ENCODE measurements at regions not wholly inside any gene's neighbourhood (a gene's known extent, or its start where the extent isn't known, plus 50 kb on each side); places are given as distances from the start of the nearest gene placed in this dataset.
"Not testable (repeated sequence)": the region's sequence is repeated elsewhere in the genome, so short reads cannot be mapped to it uniquely, and the experiment has no call there.

DNA sequence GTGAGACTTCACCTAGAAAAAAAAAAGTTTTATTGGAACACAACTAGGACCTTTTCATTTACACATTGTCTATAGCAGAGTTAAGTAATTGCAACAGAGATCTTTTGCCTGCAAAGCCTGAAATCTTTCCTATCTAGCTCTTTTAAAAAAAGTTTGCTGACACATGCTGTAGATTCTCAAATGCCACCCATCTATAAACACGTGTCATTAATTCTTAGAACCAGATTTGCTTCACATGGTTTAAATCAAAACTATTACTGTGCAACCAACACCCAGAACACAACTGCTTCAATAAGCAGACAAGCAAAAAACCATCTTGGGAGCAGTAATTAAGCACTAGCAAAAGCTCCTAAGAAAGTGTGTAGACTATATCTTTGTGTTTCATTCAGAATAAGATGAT lies 55.0 kb downstream of the OXSM start:
- no peak for DNase-seq

DNA sequence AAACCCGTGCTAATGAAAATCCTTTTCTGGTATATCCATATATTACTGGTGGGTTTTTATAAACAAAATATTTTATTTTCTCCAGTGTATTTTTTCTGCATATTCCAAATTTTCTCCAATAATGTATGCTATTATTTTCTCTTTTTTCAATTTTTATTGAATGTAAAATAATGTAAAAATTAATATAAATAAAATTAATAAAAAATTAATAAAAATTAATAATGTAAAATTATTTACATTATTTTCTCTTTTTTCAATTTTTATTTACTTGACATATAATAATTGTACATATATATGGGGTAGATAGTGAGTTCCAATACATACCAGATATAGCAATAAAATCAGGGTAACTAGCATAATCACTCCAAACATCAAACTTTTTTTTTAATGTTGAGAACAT lies 56.4 kb downstream of the OXSM start:
- DNase-seq: no peak

DNA sequence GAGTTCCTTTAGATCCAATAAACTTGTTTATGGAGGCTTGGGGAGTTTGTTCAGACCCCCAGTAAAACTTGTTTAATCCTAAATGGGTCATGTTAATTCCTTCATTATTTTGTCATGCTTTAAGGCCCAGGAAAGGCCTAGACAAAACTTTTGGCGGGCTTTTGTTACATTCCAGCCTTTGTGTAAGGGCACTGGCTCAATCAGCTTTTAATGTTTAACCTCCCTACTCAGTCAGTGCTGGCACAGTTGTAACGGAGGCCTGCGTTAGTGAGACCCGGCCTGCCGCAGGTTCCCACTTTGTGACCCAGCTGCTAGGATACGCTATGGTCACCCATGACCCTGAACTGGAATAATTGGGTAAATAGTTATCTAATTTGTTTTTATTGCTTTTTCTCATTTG lies 59.2 kb downstream of the OXSM start:
- DNase-seq: no peak

DNA sequence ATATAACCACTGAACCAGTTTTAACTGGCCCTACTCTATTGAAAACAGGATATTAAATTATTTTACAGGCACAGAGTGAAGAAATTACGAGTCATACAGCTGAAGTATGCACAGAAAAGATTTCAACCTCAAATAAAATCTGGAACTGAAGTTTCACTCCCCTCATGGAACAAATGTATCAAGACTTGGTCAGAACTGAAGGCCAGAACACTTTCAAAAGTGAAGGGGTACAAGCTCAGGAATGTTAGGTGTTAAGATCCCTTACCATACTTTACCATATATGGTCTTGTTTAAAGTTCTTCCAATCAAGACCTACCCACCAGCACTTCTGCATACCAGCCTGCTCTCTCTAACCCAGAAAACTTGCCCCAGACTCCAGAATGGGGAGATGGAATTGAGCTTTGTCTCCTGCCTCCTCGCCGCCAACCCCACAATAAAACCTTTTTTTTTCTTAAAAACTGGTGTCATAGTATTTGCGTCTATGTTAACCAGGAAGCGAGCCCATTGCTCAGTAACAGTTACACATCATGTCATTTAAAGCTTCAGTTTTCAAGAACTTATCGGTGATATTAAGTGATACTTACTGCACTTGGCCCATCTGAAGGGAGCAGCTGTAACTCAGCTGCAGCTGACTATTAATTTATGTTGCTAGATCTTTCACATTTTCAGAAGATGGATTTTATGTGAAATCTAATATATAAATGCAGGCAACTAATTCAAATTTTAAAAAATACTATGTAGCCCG lies 59.9 kb downstream of the OXSM start:
- no peak for DNase-seq

DNA sequence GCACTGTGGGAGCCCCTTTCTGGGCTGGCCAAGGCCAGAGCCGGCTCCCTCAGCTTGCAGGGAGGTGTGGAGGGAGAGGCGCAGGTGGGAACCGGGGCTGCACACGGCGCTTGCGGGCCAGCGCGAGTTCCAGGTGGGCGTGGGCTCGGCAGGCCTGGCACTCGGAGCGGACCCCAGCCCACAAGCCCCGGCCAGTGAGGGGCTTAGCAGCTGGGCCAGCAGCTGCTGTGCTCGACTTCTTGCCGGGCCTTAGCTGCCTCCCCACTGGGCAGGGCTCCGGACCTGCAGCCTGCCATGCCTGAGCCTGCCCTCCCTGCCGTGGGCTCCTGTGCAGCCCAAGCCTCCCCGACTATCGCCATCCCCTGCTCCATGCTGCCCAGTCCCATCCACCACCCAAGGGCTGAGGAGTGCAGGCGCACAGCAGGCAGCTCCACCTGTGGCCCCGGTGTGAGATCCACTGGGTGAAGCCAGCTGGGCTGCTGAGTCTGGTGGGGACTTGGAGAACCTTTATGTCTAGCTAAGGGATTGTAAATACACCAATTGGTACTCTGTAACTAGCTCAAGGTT lies 61.9 kb downstream of the OXSM start:
- DNase-seq: not testable (repeated sequence)

DNA sequence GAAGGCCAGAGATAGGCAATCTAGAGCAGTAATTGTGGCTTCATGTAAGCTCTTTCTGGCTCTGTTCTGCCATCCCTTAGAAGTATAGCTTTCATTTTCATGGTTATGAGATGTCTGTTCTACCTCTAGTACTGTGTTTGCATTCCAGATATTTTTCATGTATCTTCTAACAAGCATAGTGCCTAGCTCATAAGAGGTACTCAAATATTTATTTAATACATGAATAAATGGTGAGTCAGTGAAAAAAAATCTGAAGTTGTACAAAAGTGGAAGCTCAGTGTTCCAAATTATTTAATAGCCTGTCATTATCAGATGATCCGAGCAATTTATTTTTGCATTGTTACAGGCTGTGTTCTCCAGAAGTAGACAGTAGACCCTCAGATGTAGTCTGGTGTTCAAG lies 64.3 kb downstream of the OXSM start:
- no peak for DNase-seq

DNA sequence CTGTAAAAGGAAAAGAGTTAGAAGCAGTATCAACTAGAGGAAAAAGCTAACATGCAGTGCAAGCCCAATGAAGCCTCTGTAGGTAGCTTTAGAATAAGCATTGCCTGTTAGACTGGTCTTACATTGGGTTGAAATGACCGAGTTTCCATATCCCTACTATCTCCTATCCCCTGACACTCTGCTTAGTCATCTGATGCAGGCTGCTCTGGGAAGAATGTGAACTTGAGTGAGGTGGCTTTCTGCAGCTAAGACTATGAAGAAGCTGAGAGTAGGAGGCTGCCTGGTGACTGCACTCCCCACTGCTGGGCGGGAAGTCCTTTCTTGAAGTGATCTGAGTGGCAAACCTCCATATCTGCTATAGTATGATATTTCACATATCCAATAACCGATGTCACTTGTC lies 64.7 kb downstream of the OXSM start:
- DNase-seq: no peak

DNA sequence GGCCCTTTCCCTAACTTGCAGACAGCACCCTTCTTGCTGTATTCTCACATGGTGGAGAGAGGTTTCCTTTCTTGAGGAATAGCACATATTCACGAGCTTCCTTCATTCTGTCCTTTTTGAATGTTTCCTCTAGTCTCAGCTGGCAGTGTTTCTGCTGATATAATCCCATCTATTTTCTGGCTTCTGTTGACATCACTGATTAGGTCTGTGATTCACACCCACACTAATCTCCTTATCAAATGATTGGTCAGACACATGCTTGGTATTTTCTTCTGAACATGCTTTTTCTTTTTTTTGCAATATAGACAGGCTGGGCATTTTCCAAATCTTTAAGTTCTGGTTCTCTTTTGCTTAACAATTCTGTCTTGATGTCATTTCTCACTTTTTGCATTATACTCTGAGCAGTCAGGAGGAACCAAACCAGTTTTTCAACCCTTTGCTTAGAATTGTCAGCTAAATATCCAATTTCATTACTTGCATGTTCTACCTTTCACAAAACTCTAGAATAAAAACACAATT lies 65.4 kb downstream of the OXSM start:
- no peak for DNase-seq

DNA sequence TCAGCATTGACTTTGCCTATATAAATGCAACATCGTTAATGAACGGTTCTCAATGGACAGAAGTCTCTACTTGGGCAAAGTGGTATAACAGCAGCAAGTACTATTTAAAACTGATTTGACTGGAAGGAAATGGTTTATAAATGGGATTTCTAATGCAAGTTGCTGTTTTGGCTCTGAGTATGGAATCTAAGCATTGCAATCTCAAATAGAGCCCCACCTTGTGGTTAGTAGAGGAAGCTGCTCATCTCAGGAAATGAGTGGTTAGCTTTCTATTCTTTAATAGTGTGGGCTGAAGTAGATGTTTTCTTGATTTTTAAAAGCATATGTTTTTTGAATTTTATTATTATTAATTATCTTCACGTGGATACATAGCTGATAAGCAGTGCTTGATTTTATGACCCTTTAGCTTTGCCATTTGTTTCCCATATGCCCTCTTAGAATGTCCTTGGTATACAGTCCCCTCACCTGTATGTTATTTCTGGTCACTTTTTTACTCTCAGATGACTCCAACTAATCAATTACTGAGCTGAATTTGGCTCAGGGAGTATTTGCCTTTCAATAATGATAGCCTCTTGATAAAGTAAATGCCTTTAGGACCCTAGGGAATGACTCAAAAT lies 67.1 kb downstream of the OXSM start:
- no peak for DNase-seq

DNA sequence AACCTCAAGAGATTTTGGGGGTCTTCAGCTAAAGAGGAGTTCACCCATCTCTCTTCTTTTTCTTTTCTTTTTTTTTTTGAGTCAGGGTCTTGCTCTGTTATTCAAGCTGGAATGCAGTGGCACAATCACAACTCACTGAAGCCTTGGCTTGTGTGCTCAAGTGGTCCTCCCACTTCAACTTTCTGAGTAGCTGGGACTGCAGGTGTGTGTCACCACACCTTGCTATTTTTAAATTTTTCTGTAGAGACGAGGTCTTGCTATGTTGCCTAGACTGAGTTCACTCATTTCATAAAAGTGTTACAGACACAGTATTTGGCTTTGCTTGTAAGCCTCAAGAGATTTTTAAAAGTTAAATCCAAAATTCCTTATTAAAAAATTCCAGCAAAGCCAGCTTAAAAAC lies 71.7 kb downstream of the OXSM start:
- DNase-seq: no peak

DNA sequence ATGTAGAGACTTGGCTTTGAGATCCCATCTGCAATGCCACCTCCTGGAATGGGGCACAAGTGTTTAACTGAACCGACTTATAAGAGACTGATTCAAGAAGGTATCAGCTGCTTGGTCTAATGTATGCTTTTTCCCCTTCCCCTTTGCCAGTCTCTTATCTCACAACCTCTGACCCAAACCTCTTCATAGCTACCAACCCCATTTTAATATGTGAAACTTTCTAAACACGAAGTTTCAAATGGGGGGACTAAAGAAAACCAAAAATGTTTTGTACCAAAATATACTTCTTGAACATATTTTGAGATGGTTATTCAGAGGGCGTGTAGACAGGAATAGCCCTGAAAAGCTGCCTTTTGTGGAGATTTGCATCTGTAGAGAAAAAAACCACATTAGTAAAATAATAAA lies 73.1 kb downstream of the OXSM start:
- no peak for DNase-seq

DNA sequence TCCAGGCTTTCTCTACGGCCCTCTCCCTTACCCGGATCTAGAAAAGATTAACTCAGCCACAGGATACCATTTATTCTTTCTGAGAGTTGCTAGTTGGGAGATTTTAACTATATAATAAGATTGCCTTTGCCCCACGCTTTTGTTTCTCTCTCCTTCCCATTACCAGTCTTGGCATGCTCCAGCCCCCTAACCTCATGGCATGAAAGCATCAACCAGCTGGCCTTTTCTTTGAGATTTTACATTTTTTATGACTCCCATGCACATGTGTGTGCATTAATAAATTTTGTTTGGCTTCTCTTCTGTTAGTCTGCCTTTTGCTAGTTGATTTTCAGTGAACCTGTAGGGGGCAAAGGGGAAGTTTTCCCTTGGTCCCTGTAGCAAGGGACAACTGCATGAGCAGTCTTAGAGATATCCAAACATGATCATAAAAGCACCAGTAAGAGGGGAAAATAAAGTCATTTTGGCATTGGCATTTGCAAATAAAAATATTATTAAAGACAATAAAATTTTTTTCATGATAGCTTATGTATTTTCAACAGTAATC lies 73.6 kb downstream of the OXSM start:
- DNase-seq: no peak

DNA sequence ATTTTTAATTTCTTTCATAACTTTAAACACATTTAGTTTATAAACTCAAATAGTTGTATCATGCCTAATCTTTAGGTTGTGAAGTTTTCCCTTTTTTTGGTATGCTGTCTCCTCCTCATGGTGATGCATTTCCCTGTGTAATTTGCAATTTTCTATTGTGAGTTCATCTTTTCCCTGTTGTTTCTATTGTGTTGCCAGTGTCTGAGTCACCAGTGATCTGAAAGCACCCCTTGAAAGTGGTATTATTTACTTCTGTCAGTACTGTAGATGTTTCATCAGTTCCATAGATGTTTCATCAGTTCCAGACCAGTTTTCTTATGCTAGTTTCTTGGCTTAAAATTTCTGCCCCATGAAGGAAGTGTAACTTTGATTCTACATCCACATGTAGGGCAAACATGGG lies 80.6 kb downstream of the OXSM start:
- no peak for DNase-seq

DNA sequence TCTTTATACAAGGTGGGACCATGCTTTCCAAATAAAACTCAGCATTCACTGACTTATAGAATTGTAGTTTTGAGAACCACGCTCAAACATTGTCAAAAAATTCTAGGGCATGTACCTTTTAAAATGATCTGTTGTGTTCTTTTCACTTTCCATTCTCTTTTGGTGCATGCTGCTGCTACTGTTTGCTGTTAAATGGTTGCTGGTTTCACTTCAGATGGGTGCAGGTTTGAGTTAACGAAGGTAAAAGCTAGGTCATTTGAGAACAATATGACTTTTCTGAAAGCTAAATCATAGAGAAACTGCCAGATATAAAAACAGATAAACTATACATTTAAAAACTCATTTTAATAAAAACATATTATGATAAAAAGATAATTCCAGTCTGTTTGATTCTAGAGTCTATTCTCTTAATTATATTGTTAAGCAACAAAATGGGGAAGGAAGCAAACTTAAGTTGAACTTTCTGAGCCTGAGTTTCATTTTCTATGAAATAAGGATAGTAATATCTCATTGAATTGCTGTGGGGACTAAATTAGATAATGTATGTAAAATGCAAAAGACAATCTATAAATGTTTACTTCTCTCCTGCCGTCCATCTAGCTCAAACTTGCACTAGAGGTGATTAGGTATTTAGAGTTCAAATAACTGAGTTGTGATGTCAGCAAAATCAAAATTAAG lies 82.4 kb downstream of the OXSM start:
- DNase-seq: no peak

DNA sequence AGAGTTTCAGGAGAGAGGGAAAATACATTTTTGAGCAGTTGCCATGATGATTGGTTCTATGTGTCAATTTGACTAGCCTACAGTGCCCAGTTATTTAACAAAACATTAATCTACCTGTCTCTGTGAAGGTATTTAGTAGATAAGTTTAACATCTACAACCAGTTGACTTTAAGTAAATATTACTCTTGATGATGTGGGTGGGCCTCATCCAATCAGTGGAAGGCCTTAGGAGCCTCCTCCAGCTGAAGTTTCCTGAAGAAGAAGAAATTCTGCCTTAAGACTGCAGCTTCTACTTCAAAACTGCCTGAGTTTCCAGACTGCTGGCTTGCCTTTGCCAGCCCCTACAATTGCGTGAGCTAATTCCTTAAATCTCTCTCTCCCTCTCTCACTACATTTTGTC lies 93.6 kb downstream of the OXSM start:
- no peak for DNase-seq

DNA sequence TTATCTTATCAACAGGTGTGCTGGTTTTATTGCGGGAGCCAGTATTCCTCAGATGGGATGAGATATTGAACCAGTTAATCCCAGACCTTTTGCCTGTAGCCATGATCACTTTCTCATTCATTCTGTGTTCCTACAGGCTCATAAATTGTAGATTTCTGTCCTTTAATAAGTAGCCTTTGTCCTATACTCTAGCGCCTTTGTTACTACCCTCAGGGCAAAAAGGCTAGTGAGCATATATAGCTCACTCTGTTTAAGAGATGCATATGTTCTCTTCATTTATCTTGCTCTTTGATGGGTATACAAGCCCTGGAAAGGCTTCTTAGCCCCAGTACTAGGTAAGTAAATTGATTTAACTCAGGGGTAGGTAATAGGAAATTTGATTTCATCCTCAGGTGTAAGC lies 95.1 kb downstream of the OXSM start:
- no peak for DNase-seq

DNA sequence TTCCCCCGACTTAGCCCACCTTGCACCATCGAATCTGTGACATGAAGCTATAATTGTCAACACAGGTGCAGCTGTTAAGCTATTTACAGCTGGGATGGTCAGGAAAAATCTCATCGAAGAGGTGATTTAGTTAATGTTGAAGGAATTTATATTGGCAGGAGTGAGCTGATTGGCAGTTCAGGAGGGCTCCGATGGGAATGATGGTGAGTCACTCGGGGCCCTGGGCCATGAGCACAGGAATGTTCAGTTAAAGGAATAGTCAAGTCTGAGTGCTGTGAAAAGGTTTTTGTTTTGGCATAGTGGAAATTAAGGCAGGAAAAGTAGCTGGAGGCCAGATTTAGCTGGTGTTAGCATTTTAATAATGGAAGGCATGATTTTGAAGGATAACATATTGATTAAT lies 95.7 kb downstream of the OXSM start:
- DNase-seq: no peak

DNA sequence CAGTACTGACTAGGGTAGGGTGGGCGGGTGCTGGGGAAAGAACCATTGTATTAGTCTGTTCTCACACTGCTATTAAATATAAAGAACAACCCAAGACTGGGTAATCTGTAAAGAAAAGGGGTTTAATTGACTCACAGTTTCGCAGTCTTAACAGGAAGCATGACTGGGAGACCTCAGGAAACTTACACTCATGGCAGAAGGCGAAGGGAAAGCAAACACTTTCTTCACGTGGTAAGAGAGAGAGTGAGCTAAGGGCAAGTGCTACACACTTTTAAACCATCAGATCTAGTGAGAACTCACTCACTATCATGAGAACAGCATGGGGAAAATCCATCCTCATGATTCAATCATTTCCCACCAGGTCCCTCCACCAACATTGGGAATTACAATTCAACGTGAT lies 98.0 kb downstream of the OXSM start:
- DNase-seq: no peak

DNA sequence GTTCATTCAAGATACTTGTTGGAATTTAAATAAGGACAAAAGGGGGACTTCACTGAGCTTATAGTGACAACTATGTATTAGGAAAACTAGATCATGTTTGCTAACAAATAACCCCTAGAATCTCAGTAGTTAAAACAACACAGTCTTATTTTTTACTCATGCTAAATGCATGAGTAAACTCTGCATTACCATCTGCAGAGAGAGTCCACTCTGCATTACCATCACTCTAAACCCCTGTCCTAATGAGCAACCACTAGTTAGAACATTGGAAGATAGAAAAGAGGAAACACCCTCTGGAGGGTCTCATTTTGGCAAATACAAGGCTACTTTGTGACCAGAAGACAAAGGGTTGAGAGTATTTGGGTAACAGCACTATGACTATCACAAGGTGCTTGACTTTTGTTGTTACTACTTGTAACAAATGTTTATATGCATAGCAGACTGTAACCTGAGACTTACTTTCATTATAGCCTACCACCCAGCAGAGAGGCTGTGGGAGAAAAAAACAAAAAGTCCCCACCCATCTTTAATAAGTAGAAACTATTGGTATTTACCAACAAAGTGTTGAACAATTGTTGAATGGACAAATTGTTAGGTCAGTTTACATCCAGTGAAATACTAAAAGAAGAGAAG lies 99.1 kb downstream of the OXSM start:
- no peak for DNase-seq

DNA sequence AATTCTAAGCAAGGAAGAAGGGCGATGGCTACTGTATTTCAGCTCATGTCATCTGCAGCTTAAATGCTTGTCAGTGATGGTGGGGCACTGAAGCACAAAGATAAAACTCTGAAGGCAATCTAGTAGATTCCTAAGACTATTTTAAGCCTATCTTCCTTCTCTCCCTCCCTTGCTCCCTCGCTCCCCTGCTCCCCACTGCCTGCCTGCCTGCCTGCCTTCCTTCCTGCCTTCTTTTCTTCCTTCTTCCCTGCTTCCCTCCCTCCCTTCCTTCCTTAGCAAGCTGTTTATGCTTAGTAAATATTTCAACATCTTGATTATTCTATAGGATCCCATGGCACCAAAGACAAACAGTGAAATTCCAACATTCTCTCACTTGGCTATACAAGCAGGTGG lies 99.6 kb downstream of the OXSM start:
- DNase-seq: no peak

DNA sequence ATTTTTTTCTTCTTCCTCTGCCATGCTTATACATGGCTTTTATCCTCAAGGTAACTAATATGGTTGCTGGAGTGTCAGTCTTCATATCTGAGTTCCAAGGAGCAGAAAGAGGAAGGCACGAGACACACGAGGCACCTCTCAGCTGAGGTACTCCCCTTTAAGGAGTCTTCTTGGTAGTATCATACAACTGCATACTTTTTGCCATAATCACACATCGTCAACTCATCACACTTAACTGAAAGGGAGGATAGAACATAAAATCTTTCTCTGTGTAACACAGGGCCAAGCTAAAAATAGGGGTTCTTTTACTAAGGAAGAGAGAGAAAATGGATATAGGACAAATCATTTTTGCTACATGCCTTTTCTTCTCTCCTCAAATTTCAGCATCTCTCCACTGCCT lies 104.2 kb downstream of the OXSM start:
- no peak for DNase-seq

DNA sequence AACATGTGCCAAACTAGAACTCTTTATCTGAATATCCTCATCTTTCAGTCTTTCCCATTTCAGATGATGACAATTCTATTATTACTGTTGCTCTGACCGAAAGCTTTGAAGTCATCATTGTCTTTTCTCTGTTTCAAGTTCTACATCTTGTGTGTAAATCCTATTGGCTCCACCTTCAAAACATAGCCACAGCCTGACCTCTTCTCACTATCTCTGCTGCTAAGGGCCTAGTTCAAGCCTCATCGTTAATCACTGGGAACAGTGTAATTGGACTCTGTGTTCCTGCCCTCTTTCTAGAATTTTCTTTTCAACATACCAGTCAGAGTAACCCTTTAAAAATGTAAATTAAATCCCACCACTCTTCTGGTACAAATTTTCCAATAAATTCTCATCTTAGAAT lies 105.1 kb downstream of the OXSM start:
- no peak for DNase-seq

All from muscle of back (tissue), 3 donors.